ENCODE measurements at regions not wholly inside any gene's neighbourhood (a gene's known extent, or its start where the extent isn't known, plus 50 kb on each side); places are given as distances from the start of the nearest gene placed in this dataset.
"Not testable (repeated sequence)": the region's sequence is repeated elsewhere in the genome, so short reads cannot be mapped to it uniquely, and the experiment has no call there.

DNA sequence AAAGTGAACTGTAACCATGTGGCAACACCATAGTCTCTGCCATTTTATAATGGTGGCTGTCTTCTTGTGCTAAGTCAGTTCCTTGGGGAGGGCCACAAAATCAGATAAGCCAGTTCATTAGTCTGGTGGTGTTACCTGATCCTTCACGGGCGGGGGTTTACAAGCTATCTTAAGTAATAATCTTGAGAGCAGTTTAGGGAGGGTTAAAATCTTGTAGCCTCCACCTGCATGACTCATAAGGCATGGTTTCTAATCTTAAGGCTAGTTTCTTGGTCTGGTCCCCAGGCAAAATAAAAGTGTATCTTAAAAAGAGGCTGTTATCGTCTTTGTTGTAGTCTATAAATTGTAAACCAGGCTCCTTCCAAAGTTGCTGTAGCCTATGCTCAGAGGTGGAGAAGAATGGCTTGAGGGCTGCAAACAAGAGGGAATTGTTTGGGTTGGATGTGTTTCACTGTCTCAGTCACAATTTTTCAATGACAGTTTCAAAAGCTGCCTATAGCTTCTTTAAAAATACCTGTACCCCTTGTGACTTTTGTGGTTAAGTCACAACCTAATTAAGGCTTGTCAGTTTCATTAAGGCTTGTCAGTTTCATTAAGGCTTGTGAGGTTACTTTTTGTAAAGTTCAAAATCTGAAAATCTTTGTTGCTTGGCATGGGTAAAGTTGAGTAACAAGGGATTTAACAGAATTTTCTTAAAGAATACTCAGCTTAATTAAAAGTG lies 135.7 kb downstream of the RPS4Y2 start:
- ATAC-seq, result no peak
- no peak for DNase-seq (ENCODE audit: low spot score)

GRCh38 chrY:20925350-20926091 lies 169.6 kb downstream of the RPS4Y2 start:
- ATAC-seq; DNase-seq (ENCODE audit: low spot score): not testable (repeated sequence)

GRCh38 chrY:20929691-20930342 lies 173.9 kb downstream of the RPS4Y2 start:
- peak; percentile 98 for ATAC-seq
- peak; percentile 51 for DNase-seq (ENCODE audit: low spot score)

DNA sequence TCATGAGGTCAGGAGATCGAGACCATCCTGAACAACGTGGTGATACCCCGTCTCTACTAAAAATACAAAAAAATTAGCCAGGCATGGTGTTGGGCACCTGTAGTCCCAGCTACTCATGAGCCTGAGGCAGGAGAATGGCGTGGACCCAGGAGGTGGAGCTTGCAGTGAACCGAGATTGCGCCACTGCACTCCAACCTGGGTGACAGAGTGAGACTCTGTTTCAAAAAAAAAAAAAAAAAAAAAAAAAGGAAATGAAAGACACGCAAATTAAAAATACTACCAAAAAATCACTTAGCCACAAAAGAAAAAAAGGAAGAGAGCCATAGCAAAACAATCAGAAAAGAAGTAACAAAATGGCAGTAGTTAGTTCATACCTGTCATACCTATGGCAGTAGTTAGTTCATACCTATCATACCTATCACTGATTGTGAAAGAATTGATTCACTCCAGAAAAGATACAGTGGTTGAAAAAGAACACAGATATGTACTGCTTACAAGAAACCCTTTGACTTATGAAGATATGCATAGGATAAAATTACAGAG lies 180.9 kb downstream of the RPS4Y2 start:
- ATAC-seq; DNase-seq (ENCODE audit: low spot score): not testable (repeated sequence)

DNA sequence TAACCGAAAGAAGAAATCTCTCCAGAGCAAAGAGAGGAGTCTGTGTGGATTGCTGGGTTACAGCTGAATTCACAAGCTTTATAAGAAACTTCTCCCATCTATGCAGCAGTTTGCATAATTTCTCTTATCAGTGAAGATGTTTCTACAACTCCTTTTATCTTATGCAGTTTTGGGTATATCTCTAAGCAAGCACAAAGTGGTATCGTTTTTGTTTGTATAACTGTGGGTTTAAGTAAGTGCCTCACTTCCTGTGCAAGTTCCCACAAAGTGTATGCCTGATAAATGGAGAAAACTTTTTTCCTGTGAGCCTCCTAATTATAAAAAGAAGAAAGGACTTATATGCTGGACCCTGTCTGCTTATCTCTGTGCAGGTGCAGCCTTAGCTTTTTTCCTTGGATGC lies 205.6 kb downstream of the RPS4Y2 start:
- DNase-seq (ENCODE audit: low spot score), result no peak
- ATAC-seq, result no peak

GRCh38 chrY:20967828-20968227 lies 211.9 kb downstream of the RPS4Y2 start:
- DNase-seq (ENCODE audit: low spot score) (no peak), ATAC-seq (no peak)

- peak; percentile 70 for ATAC-seq
- no peak for DNase-seq (ENCODE audit: low spot score)
Measured at GRCh38 chrY:20968237-20968636, 212.3 kb downstream of the RPS4Y2 start.

- no peak for ATAC-seq
- no peak for DNase-seq (ENCODE audit: low spot score)
Measured at GRCh38 chrY:20971371-20971770, 215.5 kb downstream of the RPS4Y2 start.

DNA sequence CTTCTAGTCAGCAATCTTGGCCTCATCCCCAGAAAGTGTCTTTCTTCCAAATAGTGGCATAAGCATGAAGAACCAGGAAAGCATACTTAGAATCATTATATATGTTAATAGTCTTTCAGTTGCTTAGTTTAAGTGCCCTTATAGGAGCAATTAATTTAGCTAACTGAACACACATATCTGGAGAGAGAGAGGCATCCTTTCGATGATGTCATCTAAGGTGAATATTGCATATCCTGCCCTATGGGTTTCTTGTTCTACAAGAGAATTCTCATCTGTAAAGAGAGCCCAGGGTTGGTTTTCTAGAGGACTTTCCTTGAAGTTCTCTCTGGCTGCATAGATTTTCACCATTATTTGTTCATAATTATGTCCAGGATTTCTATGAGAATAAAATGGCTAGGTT lies 230.1 kb downstream of the RPS4Y2 start:
- DNase-seq (ENCODE audit: low spot score) (no peak), ATAC-seq (no peak)

DNA sequence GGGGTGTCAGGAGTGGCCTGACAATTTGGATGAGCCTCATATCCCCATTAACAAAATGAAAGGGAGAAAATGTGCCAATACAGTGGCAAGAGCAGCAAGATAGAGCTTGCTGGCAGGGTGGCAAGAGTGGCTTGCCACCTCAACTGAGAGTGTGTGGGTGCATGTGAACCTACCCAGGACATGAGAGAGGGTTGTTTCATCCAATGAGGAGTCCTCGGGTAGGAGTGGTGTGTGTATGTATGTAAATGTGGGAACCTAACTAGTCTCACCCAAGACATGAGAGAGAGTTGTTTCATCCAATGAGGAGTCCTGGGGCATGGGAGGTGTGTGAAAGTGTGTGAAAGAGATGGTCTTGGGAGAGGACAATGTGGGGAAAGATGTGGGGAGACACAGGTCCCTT lies 234.2 kb downstream of the RPS4Y2 start:
- DNase-seq (ENCODE audit: low spot score) (no peak), ATAC-seq (no peak)

- peak; percentile 88 for ATAC-seq
Measured at GRCh38 chrY:20990869-20991548, 235.1 kb downstream of the RPS4Y2 start.

GRCh38 chrY:20997355-20997754 lies 241.4 kb downstream of the RPS4Y2 start:
- peak; percentile 48 for DNase-seq (ENCODE audit: low spot score)
- ATAC-seq, result peak; percentile 92

More at GRCh38 chrY:20990869-20991548, 235.1 kb downstream of the RPS4Y2 start:
- DNase-seq (ENCODE audit: low spot score), result no peak

GRCh38 chrY:20998016-20998415 lies 242.1 kb downstream of the RPS4Y2 start:
- no peak for DNase-seq (ENCODE audit: low spot score)

GRCh38 chrY:20998483-20998882 lies 242.6 kb downstream of the RPS4Y2 start:
- DNase-seq (ENCODE audit: low spot score) (no peak), ATAC-seq (no peak)

More at GRCh38 chrY:20998016-20998415, 242.1 kb downstream of the RPS4Y2 start:
- no peak for ATAC-seq

DNA sequence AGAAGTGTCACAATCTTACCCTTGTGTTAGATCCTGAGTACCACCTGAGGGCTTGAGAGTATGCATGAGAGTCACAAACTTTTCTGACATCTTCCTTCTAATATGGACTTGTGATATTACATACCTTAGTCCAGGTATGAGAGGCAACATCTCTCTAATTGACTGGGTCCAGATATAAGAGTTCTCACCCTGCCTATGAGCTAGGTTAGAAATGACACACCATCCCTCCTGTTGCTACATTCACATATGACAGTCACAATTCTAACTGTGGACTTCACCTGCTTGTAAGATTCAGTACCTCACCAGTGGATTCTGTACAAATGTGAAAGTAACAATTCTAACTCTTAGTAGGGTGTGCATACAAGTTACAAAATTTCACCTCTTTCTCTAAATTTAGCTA lies 245.2 kb downstream of the RPS4Y2 start:
- ATAC-seq, result no peak
- DNase-seq (ENCODE audit: low spot score), result no peak

- ATAC-seq, result no peak
- DNase-seq (ENCODE audit: low spot score), result no peak
Measured at GRCh38 chrY:21003059-21003458, 247.2 kb downstream of the RPS4Y2 start.

GRCh38 chrY:21005531-21005930 lies 249.6 kb downstream of the RPS4Y2 start:
- ATAC-seq (no peak), DNase-seq (ENCODE audit: low spot score) (no peak)

- DNase-seq (ENCODE audit: low spot score) (no peak), ATAC-seq (no peak)
Measured at GRCh38 chrY:21021811-21022210, 265.9 kb downstream of the RPS4Y2 start.

- DNase-seq (ENCODE audit: low spot score), result no peak
- ATAC-seq, result no peak
Measured at GRCh38 chrY:21022326-21023044, 266.6 kb downstream of the RPS4Y2 start.

GRCh38 chrY:21023906-21024305 lies 268.0 kb downstream of the RPS4Y2 start:
- ATAC-seq (no peak), DNase-seq (ENCODE audit: low spot score) (no peak)
